Testis (tissue), 2 donors: ENCODE measurements at regions not wholly inside any gene's neighbourhood (a gene's known extent, or its start where the extent isn't known, plus 50 kb on each side); places are given as distances from the start of the nearest gene placed in this dataset.

ENCODE experiments used
- POLR2A ChIP-seq: fragments of 450-650 bp; IDR thresholded peaks from one replicate; pipeline ENCODE4 v1.6.1; 2017; ENCODE audit warnings: antibody characterized with exemption, mild to moderate bottlenecking, moderate library complexity
- TF ChIP-seq, protein P1 (sequence below), 3 experiments: fragments of 450-650 bp in 2 of 3; fragments of 200-600 bp in 1 of 3; sonication (generic) in 1 of 3; IDR thresholded peaks; one replicate each; pipeline ENCODE4 v1.5.1; 2016 to 2019; ENCODE audit warnings: antibody characterized with exemption in 3 of 3, mild to moderate bottlenecking in 2 of 3, moderate library complexity in 1 of 3

DNA sequence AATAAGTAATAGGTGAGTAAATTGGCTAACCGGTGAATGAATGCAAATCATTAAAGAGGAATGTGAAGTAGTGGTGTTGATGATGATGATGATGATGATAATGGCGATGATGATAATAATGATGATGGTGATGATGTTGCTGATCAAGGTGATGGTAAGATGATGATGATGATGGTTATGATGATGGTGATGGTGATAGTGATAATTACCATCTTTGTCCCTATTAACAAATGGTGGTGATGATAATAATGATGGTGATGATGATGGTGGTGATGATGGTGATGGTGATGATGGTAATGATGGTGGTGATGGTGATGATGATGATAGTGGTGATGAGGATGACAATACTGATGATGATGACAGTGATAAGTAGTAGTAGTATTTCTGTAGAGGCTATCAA lies 452.6 kb downstream of the ZNF536 start:
- TF ChIP-seq, protein P1, sequence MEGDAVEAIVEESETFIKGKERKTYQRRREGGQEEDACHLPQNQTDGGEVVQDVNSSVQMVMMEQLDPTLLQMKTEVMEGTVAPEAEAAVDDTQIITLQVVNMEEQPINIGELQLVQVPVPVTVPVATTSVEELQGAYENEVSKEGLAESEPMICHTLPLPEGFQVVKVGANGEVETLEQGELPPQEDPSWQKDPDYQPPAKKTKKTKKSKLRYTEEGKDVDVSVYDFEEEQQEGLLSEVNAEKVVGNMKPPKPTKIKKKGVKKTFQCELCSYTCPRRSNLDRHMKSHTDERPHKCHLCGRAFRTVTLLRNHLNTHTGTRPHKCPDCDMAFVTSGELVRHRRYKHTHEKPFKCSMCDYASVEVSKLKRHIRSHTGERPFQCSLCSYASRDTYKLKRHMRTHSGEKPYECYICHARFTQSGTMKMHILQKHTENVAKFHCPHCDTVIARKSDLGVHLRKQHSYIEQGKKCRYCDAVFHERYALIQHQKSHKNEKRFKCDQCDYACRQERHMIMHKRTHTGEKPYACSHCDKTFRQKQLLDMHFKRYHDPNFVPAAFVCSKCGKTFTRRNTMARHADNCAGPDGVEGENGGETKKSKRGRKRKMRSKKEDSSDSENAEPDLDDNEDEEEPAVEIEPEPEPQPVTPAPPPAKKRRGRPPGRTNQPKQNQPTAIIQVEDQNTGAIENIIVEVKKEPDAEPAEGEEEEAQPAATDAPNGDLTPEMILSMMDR (IDR thresholded peaks at IDR 0.05) = no peak
- no peak for TF ChIP-seq POLR2A
